ENCODE measurements at regions not wholly inside any gene's neighbourhood (a gene's known extent, or its start where the extent isn't known, plus 50 kb on each side); places are given as distances from the start of the nearest gene placed in this dataset.
"Not testable (repeated sequence)": the region's sequence is repeated elsewhere in the genome, so short reads cannot be mapped to it uniquely, and the experiment has no call there.

- no peak for DNase-seq
Observed at GRCh38 chr14:26293909-26294308, 303.9 kb downstream of the NOVA1 start.

GRCh38 chr14:26289891-26290486, 307.8 kb downstream of the NOVA1 start:
- no peak for DNase-seq

DNA sequence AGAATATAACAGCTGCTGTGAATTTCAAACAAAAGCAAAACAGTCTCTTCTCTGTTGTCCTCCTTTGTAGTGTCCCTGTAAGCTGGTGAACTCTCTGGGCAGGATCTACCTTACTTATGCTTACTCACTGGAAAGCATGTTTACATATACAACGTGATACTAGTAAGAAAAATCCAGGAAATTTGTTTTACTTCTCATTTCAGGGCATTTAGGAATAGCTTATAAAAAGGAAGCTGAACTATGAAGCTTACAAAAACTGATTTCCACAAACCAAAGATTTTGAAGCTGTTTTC, 311.0 kb downstream of the NOVA1 start:
- DNase-seq = peak; percentile 5

GRCh38 chr14:26286081-26286912, 311.5 kb downstream of the NOVA1 start:
- peak; percentile 6 for DNase-seq

GRCh38 chr14:26282578-26282977, 315.3 kb downstream of the NOVA1 start:
- no peak for DNase-seq

GRCh38 chr14:26282011-26282410, 315.8 kb downstream of the NOVA1 start:
- not testable (repeated sequence) for DNase-seq

DNA sequence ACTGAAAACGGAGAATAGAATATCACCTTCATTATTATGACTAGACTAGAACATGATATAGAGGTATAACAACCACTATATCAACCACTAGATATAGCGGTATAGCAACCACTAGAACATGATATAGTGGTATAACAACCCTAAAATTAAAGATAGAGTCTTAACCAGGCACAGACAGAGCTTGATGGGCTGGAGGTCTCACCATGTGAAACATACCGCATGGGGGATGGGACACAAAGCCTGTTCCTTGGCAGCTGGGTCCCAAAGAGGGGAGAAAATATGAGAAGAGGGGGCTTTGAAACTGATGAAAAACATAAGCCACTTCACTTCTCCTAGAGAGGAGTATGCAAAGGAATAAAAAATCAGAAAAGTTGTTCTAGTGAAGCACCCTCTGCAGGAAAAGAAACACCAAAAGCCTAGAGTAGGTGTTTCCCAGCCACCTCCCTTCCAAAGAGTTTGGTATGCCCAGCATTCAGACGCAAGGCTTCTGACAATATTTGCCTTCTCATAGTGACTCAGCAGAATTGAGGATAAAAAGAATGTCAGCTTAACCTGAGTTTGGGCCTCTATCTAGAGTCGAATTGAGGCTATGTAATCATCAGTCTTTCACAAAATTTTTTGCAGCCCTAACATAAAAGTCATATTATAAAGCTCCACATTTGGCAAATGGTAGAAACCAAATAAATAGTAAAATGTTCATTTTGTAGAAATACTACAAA, 316.4 kb downstream of the NOVA1 start:
- no peak for DNase-seq

GRCh38 chr14:26276757-26277156, 321.1 kb downstream of the NOVA1 start:
- peak; percentile 15 for DNase-seq

DNA sequence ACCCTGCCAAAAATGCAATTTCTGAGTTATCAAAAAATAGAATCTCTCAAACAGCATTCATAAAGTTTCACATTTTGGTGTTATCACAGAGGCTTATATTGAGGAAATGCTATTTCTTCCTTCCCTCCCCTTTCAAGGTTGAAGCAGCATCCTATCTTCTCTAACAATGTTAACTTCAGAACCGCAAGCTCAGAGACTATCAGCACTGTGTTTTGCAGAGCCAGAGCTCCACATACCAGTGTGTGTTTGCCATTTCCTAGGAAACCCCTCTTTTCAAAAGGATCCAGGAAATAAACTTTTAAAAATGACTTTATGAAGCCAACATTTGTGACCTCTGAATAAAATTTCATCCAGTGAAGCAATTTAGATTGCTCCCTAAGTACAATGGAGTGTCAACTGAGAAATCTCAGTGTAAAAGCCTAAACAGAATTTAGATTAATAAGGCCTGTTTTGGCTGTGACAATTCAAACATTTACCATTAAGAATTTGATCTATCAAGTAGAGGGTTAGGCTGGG, 332.6 kb downstream of the NOVA1 start:
- DNase-seq = no peak

GRCh38 chr14:26261368-26262122, 336.3 kb downstream of the NOVA1 start:
- no peak for DNase-seq

- DNase-seq = no peak
Observed at GRCh38 chr14:26255213-26255612, 342.6 kb downstream of the NOVA1 start.

DNA sequence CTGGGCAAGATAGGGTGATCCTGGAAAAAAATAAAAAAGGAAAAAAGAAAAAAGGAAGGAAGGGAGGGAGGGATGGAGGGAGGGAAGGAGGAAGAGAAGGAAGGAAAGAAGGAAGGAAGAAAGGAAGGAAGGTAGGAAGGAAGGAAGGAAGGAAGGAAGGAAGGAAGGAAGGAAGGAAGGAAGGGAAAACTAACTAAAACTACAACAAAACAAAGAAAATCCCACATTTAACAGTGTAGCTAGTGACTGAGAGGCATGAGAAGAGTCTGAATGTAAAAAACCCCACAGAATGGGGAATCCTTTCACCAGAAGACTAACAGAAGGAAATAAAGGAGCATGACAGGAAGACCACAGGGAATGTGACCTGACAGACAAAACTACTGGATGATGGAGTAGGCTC, 345.7 kb downstream of the NOVA1 start:
- no peak for DNase-seq

DNA sequence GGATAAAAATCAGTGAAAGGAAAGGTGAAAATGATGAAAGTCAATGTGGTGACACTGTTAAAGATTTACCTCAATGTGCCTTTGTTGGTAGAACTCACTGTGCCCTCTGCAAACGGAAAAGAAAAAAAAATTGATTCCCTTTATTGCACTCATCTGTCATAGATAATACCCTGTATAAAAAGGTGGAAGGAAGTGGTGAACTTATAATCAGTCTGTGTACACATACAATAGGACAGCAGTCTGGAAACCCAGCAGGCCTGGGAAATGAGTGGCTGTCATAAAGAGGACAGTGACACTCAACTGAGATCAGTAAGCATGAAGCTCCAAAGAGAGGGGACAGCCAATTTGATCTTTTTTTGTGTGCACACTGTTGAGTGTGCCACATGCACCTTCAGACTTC, 364.7 kb downstream of the NOVA1 start:
- DNase-seq = no peak

- DNase-seq = no peak
Observed at GRCh38 chr14:26218861-26219260, 379.0 kb downstream of the NOVA1 start.

DNA sequence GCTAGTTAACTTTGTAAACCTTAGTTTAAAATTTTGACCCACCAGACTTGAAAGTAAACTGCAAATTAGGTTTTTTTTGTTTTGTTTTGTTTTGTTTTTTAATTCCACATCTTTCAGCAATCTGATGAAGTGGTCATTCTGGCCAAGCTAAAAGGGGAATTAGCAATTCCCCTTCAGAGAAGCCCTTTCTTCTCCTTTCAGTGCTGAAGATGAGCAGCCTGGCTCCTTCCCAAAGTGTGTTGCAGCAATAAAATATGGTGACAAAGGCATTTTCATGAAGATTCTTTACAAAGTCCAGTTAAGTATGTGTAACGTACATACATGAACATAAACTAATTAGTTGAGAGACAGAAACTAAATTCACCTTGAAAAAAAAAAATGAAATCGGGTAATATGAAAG, 380.1 kb downstream of the NOVA1 start:
- no peak for DNase-seq

- no peak for DNase-seq
Observed at GRCh38 chr14:26216786-26217185, 381.0 kb downstream of the NOVA1 start.

GRCh38 chr14:26213846-26214575, 383.8 kb downstream of the NOVA1 start:
- DNase-seq = no peak

DNA sequence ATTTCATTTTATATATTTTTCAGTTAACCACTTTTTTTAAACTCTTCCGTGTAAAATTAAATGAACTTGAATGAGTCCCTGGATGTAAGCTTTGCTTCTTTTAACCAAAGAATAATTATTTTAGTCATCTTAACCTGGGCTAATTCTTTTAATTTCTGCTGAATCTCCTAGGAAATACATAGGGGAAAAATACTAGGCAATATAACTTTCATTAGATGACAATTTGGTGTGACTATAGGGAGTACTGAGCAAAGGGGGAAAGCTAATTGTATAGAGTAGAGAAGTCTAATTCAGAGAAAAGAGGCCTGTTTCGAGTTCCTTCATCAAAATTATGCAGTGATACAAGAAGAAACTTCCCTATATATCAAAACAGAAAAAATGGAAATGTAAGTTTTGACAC, 388.1 kb downstream of the NOVA1 start:
- no peak for DNase-seq

GRCh38 chr14:26206640-26207039, 391.2 kb downstream of the NOVA1 start:
- no peak for DNase-seq

GRCh38 chr14:26204728-26205479, 392.9 kb downstream of the NOVA1 start:
- peak; percentile 81 for DNase-seq

DNA sequence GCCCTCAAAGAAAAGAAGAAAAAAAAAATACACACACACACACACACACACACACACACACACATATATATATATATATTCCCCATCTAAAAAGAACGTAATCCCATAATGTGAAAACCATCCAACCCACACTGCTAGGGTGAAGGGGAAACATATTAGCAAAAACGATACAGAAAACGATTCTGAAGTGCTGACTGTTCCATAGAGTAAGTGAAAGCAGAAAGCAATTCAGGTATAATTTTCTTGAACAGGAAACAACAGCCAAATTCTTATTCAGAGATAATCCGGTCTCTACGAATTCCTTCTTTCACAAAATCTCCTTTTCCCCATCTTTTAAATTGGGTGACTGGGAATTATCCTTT, 393.5 kb downstream of the NOVA1 start:
- no peak for DNase-seq

DNA sequence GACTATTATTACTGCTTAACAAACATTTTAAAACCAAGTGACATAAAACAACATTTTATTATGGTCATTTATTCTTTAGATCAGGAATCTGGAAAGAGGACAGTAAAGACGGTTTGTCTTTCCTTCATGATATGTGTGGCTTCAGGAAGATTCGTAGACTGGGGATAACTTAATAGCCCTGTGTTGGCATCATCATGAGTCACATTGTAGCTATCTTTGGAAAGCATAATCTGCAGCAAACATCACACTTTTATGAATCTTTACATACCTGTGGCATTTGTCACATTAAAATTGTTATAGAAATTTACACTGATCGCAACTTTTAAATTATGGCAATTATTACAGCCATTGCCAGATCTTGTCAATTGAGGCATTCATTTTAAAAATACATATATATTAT, 397.1 kb downstream of the NOVA1 start:
- no peak for DNase-seq
